PC-3 (cell line): ENCODE measurements at regions not wholly inside any gene's neighbourhood (a gene's known extent, or its start where the extent isn't known, plus 50 kb on each side); places are given as distances from the start of the nearest gene placed in this dataset.

Experiments used
- EZH2phosphoT487 ChIP-seq: fragments of 300-600 bp; sonication (generic); IDR thresholded peaks from 2 replicates; pipeline ENCODE4 v1.6.1; 2018; ENCODE audit warnings: mild to moderate bottlenecking, antibody characterized with exemption, low read length, borderline replicate concordance
- TF ChIP-seq, protein P1 (sequence below): fragments of 300-600 bp; sonication (generic); conservative IDR thresholded peaks from 2 replicates; pipeline ENCODE4 v1.5.1; 2017; ENCODE audit warnings: antibody characterized with exemption, low read depth, mild to moderate bottlenecking, low read length

DNA sequence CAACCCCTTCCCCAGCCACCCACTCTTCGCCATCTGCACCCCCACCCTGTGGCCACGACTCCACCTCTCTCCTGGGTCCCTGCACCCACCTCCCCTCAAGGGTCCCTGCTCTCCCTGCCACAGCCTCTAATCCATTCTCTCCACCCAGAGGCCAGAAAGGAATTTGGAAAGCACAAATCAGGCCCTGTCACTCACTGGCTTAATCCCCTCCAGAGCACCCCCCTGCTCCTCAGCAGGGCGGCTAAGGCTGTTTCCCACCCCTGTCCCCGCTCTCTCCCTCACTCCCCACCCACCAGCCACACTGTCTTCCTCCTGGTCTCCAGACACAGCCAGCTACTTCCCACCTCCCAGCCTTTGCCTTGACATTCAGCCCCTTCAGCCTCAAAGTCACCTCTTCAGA lies 150.0 kb upstream of the LINGO1 start:
- TF ChIP-seq, protein P1, sequence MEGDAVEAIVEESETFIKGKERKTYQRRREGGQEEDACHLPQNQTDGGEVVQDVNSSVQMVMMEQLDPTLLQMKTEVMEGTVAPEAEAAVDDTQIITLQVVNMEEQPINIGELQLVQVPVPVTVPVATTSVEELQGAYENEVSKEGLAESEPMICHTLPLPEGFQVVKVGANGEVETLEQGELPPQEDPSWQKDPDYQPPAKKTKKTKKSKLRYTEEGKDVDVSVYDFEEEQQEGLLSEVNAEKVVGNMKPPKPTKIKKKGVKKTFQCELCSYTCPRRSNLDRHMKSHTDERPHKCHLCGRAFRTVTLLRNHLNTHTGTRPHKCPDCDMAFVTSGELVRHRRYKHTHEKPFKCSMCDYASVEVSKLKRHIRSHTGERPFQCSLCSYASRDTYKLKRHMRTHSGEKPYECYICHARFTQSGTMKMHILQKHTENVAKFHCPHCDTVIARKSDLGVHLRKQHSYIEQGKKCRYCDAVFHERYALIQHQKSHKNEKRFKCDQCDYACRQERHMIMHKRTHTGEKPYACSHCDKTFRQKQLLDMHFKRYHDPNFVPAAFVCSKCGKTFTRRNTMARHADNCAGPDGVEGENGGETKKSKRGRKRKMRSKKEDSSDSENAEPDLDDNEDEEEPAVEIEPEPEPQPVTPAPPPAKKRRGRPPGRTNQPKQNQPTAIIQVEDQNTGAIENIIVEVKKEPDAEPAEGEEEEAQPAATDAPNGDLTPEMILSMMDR = no peak
- no peak for TF ChIP-seq EZH2phosphoT487
